GM12875 (cell line): ENCODE measurements at regions not wholly inside any gene's neighbourhood (a gene's known extent, or its start where the extent isn't known, plus 50 kb on each side); places are given as distances from the start of the nearest gene placed in this dataset.

Experiments used
- H3K4me3 ChIP-seq: one replicate; pipeline ENCODE4 v1.5.1; 2011; ENCODE audit warnings: low read depth, low read length, control low read depth
- TF ChIP-seq, protein P1 (sequence below): IDR thresholded peaks from 2 replicates; pipeline ENCODE4 v1.5.1; 2011; ENCODE audit warnings: low read depth, mild to moderate bottlenecking, control low read depth, inconsistent platforms, low read length, moderate library complexity, borderline replicate concordance; ENCODE audit not compliant: insufficient read depth

GRCh38 chr5:111676926-111677415 lies 80.0 kb downstream of the NREP start:
- H3K4me3 ChIP-seq = no peak overlapping the region
- TF ChIP-seq, protein P1, sequence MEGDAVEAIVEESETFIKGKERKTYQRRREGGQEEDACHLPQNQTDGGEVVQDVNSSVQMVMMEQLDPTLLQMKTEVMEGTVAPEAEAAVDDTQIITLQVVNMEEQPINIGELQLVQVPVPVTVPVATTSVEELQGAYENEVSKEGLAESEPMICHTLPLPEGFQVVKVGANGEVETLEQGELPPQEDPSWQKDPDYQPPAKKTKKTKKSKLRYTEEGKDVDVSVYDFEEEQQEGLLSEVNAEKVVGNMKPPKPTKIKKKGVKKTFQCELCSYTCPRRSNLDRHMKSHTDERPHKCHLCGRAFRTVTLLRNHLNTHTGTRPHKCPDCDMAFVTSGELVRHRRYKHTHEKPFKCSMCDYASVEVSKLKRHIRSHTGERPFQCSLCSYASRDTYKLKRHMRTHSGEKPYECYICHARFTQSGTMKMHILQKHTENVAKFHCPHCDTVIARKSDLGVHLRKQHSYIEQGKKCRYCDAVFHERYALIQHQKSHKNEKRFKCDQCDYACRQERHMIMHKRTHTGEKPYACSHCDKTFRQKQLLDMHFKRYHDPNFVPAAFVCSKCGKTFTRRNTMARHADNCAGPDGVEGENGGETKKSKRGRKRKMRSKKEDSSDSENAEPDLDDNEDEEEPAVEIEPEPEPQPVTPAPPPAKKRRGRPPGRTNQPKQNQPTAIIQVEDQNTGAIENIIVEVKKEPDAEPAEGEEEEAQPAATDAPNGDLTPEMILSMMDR = no peak

GRCh38 chr5:111676466-111676865 lies 80.5 kb downstream of the NREP start:
- TF ChIP-seq, protein P1 = no peak
- H3K4me3 ChIP-seq = no peak overlapping the region

GRCh38 chr5:111675201-111675934 lies 81.6 kb downstream of the NREP start:
- TF ChIP-seq, protein P1 = no peak
- no peak overlapping the region for H3K4me3 ChIP-seq

DNA sequence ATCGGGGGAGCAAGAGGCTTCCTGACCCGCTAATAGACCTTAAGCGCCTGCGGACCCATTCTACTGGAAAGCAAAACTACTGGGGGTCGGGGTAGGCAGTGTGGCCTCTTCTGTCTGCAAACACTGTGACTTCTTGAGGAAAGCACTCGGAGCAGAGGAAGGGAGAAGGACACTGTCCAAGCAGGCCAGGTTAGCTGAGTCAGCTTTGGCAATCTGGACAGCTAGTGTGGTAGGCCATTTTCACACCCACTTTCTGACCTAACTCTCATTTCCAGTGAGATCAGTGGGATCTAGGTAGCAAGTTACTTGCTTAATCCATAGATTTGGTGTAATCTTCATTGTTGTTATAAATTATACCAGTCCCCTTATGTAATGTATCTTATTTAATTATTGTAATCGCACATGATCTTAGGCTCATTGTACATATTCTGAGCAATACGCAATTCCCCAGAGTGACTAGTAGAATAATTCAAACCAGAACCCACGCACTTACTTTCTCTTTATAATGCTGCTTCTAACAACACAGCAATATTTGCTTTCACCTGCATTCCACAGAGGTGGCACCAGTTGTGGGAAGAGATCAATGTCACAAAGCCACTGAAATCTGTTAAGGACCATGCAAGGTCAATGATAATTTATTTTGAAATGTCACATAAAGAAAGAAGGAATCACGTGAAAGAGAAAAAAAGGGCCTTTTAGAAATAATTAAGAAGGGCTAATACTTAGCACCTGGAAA lies 82.9 kb downstream of the NREP start:
- TF ChIP-seq, protein P1 = no peak
- no peak overlapping the region for H3K4me3 ChIP-seq

DNA sequence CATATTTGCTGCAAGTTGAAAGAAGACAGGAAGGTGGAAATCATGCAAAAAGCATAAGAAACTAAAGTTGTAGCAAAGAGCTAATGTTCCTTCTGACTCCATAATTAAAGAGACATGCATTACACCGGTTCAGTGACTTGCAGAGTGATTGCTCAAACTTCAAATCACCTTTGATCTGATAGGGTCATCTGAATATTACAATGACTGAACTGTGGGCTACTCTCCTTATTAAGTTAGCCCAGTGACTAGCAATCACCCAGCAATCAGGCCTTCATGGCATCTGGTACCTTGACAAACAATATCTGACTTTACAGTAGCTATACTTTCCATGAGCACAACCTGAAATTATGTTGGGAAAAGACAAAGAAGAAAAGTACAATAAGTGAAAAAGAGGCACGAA lies 84.9 kb downstream of the NREP start:
- H3K4me3 ChIP-seq = no peak overlapping the region
- TF ChIP-seq, protein P1 = no peak

- no peak overlapping the region for H3K4me3 ChIP-seq
- TF ChIP-seq, protein P1 = 0 out of 2 replicates have a peak, but pooled peaks have one; percentile 10
Observed at GRCh38 chr5:111670826-111671492, 86.0 kb downstream of the NREP start.
